ENCODE measurements at regions not wholly inside any gene's neighbourhood (a gene's known extent, or its start where the extent isn't known, plus 50 kb on each side); places are given as distances from the start of the nearest gene placed in this dataset.

DNA sequence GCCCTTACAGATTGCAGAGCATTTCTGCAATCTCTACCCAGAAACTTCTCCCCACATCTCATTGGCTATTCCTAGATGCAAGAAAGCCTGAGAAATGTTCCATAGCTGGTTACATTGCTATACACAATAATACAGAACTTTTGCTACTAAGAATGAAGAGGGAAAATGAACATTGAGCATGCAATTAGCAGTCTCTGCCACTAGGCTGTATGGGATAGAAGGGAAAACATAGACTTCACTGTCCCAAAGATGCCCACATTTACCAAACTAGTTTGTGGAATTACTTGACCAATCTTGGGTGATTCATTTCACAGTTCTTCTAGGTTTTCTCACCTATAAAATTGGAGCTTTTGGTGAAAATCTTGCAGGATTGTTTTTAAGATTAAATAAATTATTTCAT is 265.7 kb upstream of the NT5C1B start:
- TF ChIP-seq, protein P1, sequence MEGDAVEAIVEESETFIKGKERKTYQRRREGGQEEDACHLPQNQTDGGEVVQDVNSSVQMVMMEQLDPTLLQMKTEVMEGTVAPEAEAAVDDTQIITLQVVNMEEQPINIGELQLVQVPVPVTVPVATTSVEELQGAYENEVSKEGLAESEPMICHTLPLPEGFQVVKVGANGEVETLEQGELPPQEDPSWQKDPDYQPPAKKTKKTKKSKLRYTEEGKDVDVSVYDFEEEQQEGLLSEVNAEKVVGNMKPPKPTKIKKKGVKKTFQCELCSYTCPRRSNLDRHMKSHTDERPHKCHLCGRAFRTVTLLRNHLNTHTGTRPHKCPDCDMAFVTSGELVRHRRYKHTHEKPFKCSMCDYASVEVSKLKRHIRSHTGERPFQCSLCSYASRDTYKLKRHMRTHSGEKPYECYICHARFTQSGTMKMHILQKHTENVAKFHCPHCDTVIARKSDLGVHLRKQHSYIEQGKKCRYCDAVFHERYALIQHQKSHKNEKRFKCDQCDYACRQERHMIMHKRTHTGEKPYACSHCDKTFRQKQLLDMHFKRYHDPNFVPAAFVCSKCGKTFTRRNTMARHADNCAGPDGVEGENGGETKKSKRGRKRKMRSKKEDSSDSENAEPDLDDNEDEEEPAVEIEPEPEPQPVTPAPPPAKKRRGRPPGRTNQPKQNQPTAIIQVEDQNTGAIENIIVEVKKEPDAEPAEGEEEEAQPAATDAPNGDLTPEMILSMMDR (tag by site-specific recombination; IDR thresholded peaks at IDR 0.05) = no peak
- no peak for TF ChIP-seq KLF9 (tag by site-specific recombination; IDR thresholded peaks at IDR 0.05; ENCODE audit: low read depth)
- TF ChIP-seq ZNF311 (tag by site-specific recombination; IDR thresholded peaks at IDR 0.05; ENCODE audit: borderline replicate concordance) = no peak
- no peak for TF ChIP-seq ZSCAN23 (tag by site-specific recombination; IDR thresholded peaks at IDR 0.05)
- TF ChIP-seq ZNF248 (tag by site-specific recombination; IDR thresholded peaks at IDR 0.05) = no peak
- TF ChIP-seq MYNN (tag by site-specific recombination; IDR thresholded peaks at IDR 0.05; ENCODE audit: borderline replicate concordance) = no peak
- TF ChIP-seq, protein P2, sequence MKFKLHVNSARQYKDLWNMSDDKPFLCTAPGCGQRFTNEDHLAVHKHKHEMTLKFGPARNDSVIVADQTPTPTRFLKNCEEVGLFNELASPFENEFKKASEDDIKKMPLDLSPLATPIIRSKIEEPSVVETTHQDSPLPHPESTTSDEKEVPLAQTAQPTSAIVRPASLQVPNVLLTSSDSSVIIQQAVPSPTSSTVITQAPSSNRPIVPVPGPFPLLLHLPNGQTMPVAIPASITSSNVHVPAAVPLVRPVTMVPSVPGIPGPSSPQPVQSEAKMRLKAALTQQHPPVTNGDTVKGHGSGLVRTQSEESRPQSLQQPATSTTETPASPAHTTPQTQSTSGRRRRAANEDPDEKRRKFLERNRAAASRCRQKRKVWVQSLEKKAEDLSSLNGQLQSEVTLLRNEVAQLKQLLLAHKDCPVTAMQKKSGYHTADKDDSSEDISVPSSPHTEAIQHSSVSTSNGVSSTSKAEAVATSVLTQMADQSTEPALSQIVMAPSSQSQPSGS (tag by site-specific recombination; IDR thresholded peaks at IDR 0.05; ENCODE audit: low read depth) = no peak
- TF ChIP-seq ZFP37 (tag by site-specific recombination; IDR thresholded peaks at IDR 0.05) = no peak
- no peak for TF ChIP-seq SP2 (tag by site-specific recombination; IDR thresholded peaks at IDR 0.05)

Data from HEK293 (cell line).